GM15510 (cell line): ENCODE measurements at regions not wholly inside any gene's neighbourhood (a gene's known extent, or its start where the extent isn't known, plus 50 kb on each side); places are given as distances from the start of the nearest gene placed in this dataset.

Experiments
- POLR2A ChIP-seq: IDR thresholded peaks from 3 replicates; pipeline ENCODE4 v1.6.1; 2011; ENCODE audit warnings: borderline replicate concordance; ENCODE audit not compliant: insufficient read length; ENCODE audit errors: extremely low read depth

- TF ChIP-seq POLR2A: no peak
Observed at GRCh38 chr7:131130324-131130723, 197.4 kb upstream of the MKLN1 start.

- TF ChIP-seq POLR2A: no peak
Observed at GRCh38 chr7:131131012-131131745, 196.5 kb upstream of the MKLN1 start.

GRCh38 chr7:131131746-131132431 is 195.8 kb upstream of the MKLN1 start:
- TF ChIP-seq POLR2A: no peak

GRCh38 chr7:131139462-131139861 is 188.2 kb upstream of the MKLN1 start:
- no peak for TF ChIP-seq POLR2A

GRCh38 chr7:131141443-131141967 is 186.2 kb upstream of the MKLN1 start:
- TF ChIP-seq POLR2A: no peak

- no peak for TF ChIP-seq POLR2A
Observed at GRCh38 chr7:131143869-131144268, 183.8 kb upstream of the MKLN1 start.

GRCh38 chr7:131145026-131145425 is 182.7 kb upstream of the MKLN1 start:
- TF ChIP-seq POLR2A: no peak

GRCh38 chr7:131145770-131146169 is 181.9 kb upstream of the MKLN1 start:
- no peak for TF ChIP-seq POLR2A

- TF ChIP-seq POLR2A: no peak
Observed at GRCh38 chr7:131147604-131148003, 180.1 kb upstream of the MKLN1 start.

- no peak for TF ChIP-seq POLR2A
Observed at GRCh38 chr7:131148258-131148657, 179.4 kb upstream of the MKLN1 start.

GRCh38 chr7:131148708-131149428 is 178.8 kb upstream of the MKLN1 start:
- TF ChIP-seq POLR2A: no peak

- TF ChIP-seq POLR2A: no peak
Observed at GRCh38 chr7:131149429-131149773, 178.3 kb upstream of the MKLN1 start.

GRCh38 chr7:131149840-131150239 is 177.8 kb upstream of the MKLN1 start:
- no peak for TF ChIP-seq POLR2A

GRCh38 chr7:131151034-131151433 is 176.6 kb upstream of the MKLN1 start:
- no peak for TF ChIP-seq POLR2A

GRCh38 chr7:131152766-131153165 is 174.9 kb upstream of the MKLN1 start:
- TF ChIP-seq POLR2A: no peak
